Keratinocyte (primary cell): ENCODE measurements at regions not wholly inside any gene's neighbourhood (a gene's known extent, or its start where the extent isn't known, plus 50 kb on each side); places are given as distances from the start of the nearest gene placed in this dataset.

Source experiments
- CTCF ChIP-seq, 3 experiments: IDR thresholded peaks in 1 of 3; conservative IDR thresholded peaks in 1 of 3; optimal IDR thresholded peaks in 1 of 3; 2 replicates in 2 of 3; 3 replicates in 1 of 3; pipeline versions ENCODE3 to v1.5.1; 2011; ENCODE audit warnings: low read length in 3 of 3, mild to moderate bottlenecking in 3 of 3, moderate library complexity in 2 of 3, control low read depth in 1 of 3, inconsistent platforms in 1 of 3; ENCODE audit not compliant: insufficient read depth in 2 of 3; ENCODE audit errors: extremely low read depth in 1 of 3
- EZH2 ChIP-seq: IDR thresholded peaks from one replicate; pipeline ENCODE4 v1.6.1; 2012; ENCODE audit warnings: inconsistent platforms, mild to moderate bottlenecking, low read length, moderate library complexity

GRCh38 chr11:126146454-126147192 is 64.8 kb downstream of the RPUSD4 start:
- TF ChIP-seq CTCF (optimal IDR thresholded peaks at IDR 0.05 in 1 of 3, IDR thresholded peaks at IDR 0.05 in 1 of 3, conservative IDR thresholded peaks at IDR 0.05 in 1 of 3; ENCODE audit: extremely low read depth in 1 of 3, insufficient read depth in 2 of 3, low read length in 3 of 3) (no peak), EZH2 (no peak)
